ENCODE measurements at regions not wholly inside any gene's neighbourhood (a gene's known extent, or its start where the extent isn't known, plus 50 kb on each side); places are given as distances from the start of the nearest gene placed in this dataset.

DNA sequence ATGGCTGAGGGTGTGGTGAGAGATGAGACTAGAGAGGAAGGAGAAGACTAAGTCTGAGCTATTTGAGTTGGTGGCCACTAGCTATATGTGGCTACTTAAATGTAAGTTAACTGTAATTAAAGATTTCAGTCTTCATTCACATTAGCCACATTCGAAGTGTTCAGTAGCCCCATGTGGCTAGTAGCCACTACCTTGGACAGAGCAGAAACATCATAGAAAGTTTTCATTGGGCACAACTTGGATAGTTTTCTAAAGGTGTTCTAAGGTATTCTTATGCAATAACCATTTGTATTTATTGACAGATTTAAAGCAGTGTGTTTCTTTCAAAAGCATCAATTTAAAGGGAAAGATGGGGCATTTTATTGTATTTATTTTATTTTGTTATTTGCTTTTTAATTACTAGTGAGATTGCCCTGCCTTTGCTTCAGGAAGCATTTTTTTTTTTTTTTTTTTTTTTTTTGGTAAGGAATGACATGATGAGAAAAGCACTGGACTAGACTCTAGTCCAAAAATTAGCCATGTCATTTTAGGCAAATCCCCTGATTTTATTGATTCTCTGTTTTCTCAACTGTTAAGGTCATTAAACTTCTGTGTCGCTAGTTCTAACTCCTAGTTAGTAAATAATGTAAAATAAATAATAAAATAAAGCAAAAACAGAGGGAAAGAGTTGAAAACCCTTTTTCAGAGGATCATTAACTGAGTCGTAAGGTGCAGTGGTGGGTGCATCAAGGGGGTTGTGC is 153.0 kb upstream of the ROBO2 start:
- Histone ChIP-seq H3K27ac (no peak overlapping the region), H3K4me3 (no peak overlapping the region), H3K36me3 (no peaks in the 10 kb centered on the region), H3K9me3 (no peaks in the 10 kb centered on the region), H3K27me3 (no peaks in the 10 kb centered on the region), H3K4me1 (no peaks in the 10 kb centered on the region)
- no peak for TF ChIP-seq POLR2A (IDR thresholded peaks at IDR 0.05)
- TF ChIP-seq, protein P1, sequence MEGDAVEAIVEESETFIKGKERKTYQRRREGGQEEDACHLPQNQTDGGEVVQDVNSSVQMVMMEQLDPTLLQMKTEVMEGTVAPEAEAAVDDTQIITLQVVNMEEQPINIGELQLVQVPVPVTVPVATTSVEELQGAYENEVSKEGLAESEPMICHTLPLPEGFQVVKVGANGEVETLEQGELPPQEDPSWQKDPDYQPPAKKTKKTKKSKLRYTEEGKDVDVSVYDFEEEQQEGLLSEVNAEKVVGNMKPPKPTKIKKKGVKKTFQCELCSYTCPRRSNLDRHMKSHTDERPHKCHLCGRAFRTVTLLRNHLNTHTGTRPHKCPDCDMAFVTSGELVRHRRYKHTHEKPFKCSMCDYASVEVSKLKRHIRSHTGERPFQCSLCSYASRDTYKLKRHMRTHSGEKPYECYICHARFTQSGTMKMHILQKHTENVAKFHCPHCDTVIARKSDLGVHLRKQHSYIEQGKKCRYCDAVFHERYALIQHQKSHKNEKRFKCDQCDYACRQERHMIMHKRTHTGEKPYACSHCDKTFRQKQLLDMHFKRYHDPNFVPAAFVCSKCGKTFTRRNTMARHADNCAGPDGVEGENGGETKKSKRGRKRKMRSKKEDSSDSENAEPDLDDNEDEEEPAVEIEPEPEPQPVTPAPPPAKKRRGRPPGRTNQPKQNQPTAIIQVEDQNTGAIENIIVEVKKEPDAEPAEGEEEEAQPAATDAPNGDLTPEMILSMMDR (IDR thresholded peaks at IDR 0.05) = no peak
- no peak for DNase-seq

- no peak for DNase-seq
- no peak overlapping the region for H3K27ac ChIP-seq
- no peak overlapping the region for H3K4me3 ChIP-seq
- no peaks in the 10 kb centered on the region for H3K36me3 ChIP-seq
- no peaks in the 10 kb centered on the region for H3K9me3 ChIP-seq
- H3K4me1 ChIP-seq = no peaks in the 10 kb centered on the region
- H3K27me3 ChIP-seq = no peaks in the 10 kb centered on the region
- TF ChIP-seq POLR2A (IDR thresholded peaks at IDR 0.05) = no peak
- TF ChIP-seq, protein P1 (IDR thresholded peaks at IDR 0.05) = no peak
Observed at GRCh38 chr3:76888856-76889255, 151.0 kb upstream of the ROBO2 start.

GRCh38 chr3:76889911-76890310 is 150.0 kb upstream of the ROBO2 start:
- Histone ChIP-seq H3K9me3 (no peaks in the 10 kb centered on the region), H3K4me3 (no peak overlapping the region), H3K27ac (no peak overlapping the region), H3K36me3 (no peaks in the 10 kb centered on the region), H3K27me3 (no peaks in the 10 kb centered on the region), H3K4me1 (no peaks in the 10 kb centered on the region)
- TF ChIP-seq, protein P1 (IDR thresholded peaks at IDR 0.05) = no peak
- no peak for TF ChIP-seq POLR2A (IDR thresholded peaks at IDR 0.05)
- no peak for DNase-seq

DNA sequence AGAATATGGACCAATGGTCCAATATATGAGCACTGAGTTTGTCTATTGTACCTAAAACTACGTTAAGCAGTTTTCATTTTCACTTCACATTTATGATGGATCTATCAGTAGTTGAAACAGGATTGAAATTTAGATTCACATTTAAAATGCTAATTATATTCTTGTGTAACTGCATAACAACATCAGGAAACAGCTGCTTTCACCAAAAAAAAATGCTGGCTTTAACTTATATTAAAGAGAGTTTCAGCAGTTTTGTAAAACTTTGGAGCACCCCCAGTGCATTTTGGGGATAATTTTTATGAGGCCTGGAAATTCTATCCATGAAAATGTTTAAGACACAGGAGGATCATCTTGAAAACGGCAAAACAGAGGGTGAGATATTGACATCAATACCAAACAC is 142.8 kb upstream of the ROBO2 start:
- H3K9me3 ChIP-seq = no peaks in the 10 kb centered on the region
- TF ChIP-seq POLR2A (IDR thresholded peaks at IDR 0.05) = no peak
- TF ChIP-seq, protein P1 (IDR thresholded peaks at IDR 0.05) = no peak
- no peak overlapping the region for H3K4me3 ChIP-seq
- H3K27ac ChIP-seq = no peak overlapping the region
- no peaks in the 10 kb centered on the region for H3K4me1 ChIP-seq
- DNase-seq = no peak
- H3K27me3 ChIP-seq = no peaks in the 10 kb centered on the region
- H3K36me3 ChIP-seq = no peaks in the 10 kb centered on the region

DNA sequence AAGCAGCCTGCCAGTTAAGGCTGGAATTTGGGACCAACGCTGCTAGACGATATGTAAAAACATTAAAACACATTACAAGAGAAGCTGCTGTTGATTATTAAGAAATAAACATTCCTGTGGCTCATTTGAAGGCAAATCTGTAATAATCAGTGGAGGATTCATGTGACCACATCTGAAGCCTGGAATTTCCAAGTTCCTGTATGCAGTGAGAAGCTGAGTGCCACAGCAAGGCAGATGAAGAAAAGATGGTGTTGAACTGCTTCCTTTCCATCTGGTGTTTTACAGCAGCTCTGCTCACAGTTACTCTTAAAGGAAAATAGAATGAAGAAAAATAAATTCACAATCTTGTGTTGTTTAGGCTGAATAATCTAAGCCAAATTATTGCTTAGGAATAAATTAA is 139.3 kb upstream of the ROBO2 start:
- Histone ChIP-seq H3K4me1 (no peaks in the 10 kb centered on the region), H3K27me3 (no peaks in the 10 kb centered on the region), H3K9me3 (no peaks in the 10 kb centered on the region), H3K27ac (no peak overlapping the region), H3K4me3 (no peak overlapping the region), H3K36me3 (no peaks in the 10 kb centered on the region)
- TF ChIP-seq POLR2A (IDR thresholded peaks at IDR 0.05) = no peak
- TF ChIP-seq, protein P1 (IDR thresholded peaks at IDR 0.05) = no peak
- no peak for DNase-seq

- no peak for DNase-seq
- TF ChIP-seq POLR2A (IDR thresholded peaks at IDR 0.05) = no peak
- TF ChIP-seq, protein P1 (IDR thresholded peaks at IDR 0.05) = no peak
- no peaks in the 10 kb centered on the region for H3K9me3 ChIP-seq
- no peak overlapping the region for H3K27ac ChIP-seq
- no peak overlapping the region for H3K4me3 ChIP-seq
- no peaks in the 10 kb centered on the region for H3K4me1 ChIP-seq
- no peaks in the 10 kb centered on the region for H3K36me3 ChIP-seq
- no peaks in the 10 kb centered on the region for H3K27me3 ChIP-seq
Observed at GRCh38 chr3:76908156-76908555, 131.7 kb upstream of the ROBO2 start.

Data from Peyer's patch (tissue), 4 donors.